ENCODE measurements at regions not wholly inside any gene's neighbourhood (a gene's known extent, or its start where the extent isn't known, plus 50 kb on each side); places are given as distances from the start of the nearest gene placed in this dataset.

GRCh38 chr4:38235354-38235753 is 275.2 kb downstream of the PTTG2 start:
- ATAC-seq (ENCODE audit: low read depth) (no peak), DNase-seq (no peak)
- Histone ChIP-seq H3K79me1 (ENCODE audit: low read depth in 1 of 2, low read length in 2 of 2) (no peaks in the 10 kb centered on the region), H3K27me3 (ENCODE audit: control insufficient read depth, insufficient read depth, low read length) (peaks cover 19% of the 10 kb centered on the region), H3K27ac (ENCODE audit: insufficient read depth, low read length) (no peak overlapping the region), H3K4me2 (ENCODE audit: low read depth, low read length) (no peak overlapping the region), H3K4me1 (ENCODE audit: control insufficient read depth, insufficient read depth, low read length) (no peaks in the 10 kb centered on the region), H4K91ac (ENCODE audit: insufficient read depth, low read depth, low read length) (no peak overlapping the region), H3K9me3 (ENCODE audit: control insufficient read depth, insufficient read depth, low read length) (no peaks in the 10 kb centered on the region; the same call in 1 of the 2 replicates), H2BK20ac (ENCODE audit: low read depth, low read length) (no peak overlapping the region), H2BK15ac (ENCODE audit: low read depth, low read length) (no peak overlapping the region), H3K36me3 (ENCODE audit: control insufficient read depth, insufficient read depth, low read length) (no peaks in the 10 kb centered on the region), H2AK9ac (replicated peaks; ENCODE audit: low read depth, low read length, poor library complexity) (no peak overlapping the region), H3K9me1 (ENCODE audit: insufficient read depth, low read length) (no peaks in the 10 kb centered on the region), H3K18ac (ENCODE audit: low read depth, low read length) (no peak overlapping the region), H2BK120ac (ENCODE audit: low read depth, low read length) (no peak overlapping the region), H3K56ac (ENCODE audit: extremely low read depth, insufficient read depth, low read length) (no peak overlapping the region), H3K4ac (ENCODE audit: low read depth, low read length) (no peak overlapping the region), H4K5ac (ENCODE audit: low read depth, low read length) (no peak overlapping the region), H4K8ac (ENCODE audit: low read depth in 2 of 2, low read length in 2 of 2) (no peak overlapping the region), H3K9ac (ENCODE audit: low read depth, low read length) (no peak overlapping the region), H2BK5ac (ENCODE audit: low read depth, low read length, poor library complexity, severe bottlenecking) (no peak overlapping the region), H2AFZ (replicated peaks; ENCODE audit: low read length, poor library complexity) (no peak overlapping the region), H3K4me3 (ENCODE audit: insufficient read depth, low read depth, low read length) (no peak overlapping the region), H3K23ac (ENCODE audit: low read depth, low read length) (no peak overlapping the region), H4K20me1 (ENCODE audit: insufficient read depth, low read length) (no peaks in the 10 kb centered on the region), H2AK5ac (ENCODE audit: low read depth, low read length) (no peak overlapping the region), H3K14ac (replicated peaks; ENCODE audit: low read depth, low read length) (no peak overlapping the region)
- intact Hi-C loops (cut with micrococcal nuclease), result no loop called here
- POLR2A ChIA-PET (ENCODE audit: unreplicated experiment), result no interaction called here
- in situ Hi-C loops (cut with MboI; ENCODE audit: low sequenced_read_pairs), result no loop called here
- BruUV-seq (replicated peaks), result no TSS peak
- dilution Hi-C loops (cut with HindIII; ENCODE audit: low sequenced_read_pairs, unreplicated experiment), result no loop called here
- no peak for TF ChIP-seq RAD21 (IDR thresholded peaks at IDR 0.05; ENCODE audit: low read length)
- no peak for TF ChIP-seq RFX5 (IDR thresholded peaks at IDR 0.05; ENCODE audit: low read depth, low read length)
- TF ChIP-seq, protein P1, sequence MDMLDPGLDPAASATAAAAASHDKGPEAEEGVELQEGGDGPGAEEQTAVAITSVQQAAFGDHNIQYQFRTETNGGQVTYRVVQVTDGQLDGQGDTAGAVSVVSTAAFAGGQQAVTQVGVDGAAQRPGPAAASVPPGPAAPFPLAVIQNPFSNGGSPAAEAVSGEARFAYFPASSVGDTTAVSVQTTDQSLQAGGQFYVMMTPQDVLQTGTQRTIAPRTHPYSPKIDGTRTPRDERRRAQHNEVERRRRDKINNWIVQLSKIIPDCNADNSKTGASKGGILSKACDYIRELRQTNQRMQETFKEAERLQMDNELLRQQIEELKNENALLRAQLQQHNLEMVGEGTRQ (IDR thresholded peaks at IDR 0.05; ENCODE audit: low read depth, low read length), result no peak
- no peak for TF ChIP-seq SMC3 (IDR thresholded peaks at IDR 0.05; ENCODE audit: low read depth, low read length)
- TF ChIP-seq POLR2A (IDR thresholded peaks at IDR 0.05; ENCODE audit: low read depth, low read length), result no peak
- TF ChIP-seq FOS (IDR thresholded peaks at IDR 0.05; ENCODE audit: low read depth, low read length), result no peak
- TF ChIP-seq, protein P2, sequence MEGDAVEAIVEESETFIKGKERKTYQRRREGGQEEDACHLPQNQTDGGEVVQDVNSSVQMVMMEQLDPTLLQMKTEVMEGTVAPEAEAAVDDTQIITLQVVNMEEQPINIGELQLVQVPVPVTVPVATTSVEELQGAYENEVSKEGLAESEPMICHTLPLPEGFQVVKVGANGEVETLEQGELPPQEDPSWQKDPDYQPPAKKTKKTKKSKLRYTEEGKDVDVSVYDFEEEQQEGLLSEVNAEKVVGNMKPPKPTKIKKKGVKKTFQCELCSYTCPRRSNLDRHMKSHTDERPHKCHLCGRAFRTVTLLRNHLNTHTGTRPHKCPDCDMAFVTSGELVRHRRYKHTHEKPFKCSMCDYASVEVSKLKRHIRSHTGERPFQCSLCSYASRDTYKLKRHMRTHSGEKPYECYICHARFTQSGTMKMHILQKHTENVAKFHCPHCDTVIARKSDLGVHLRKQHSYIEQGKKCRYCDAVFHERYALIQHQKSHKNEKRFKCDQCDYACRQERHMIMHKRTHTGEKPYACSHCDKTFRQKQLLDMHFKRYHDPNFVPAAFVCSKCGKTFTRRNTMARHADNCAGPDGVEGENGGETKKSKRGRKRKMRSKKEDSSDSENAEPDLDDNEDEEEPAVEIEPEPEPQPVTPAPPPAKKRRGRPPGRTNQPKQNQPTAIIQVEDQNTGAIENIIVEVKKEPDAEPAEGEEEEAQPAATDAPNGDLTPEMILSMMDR (conservative IDR thresholded peaks at IDR 0.05; ENCODE audit: low read depth, low read length), result no peak
- no peak for TF ChIP-seq MAFK (IDR thresholded peaks at IDR 0.05; ENCODE audit: low read depth, low read length)
- CTCF ChIA-PET, result interaction anchor here (0.5 kb wide), 1 partner anchor 145 kb away, joined by 3 read pairs; no protein-coding TSS in a partner anchor
- WGBS, 2 experiments (ENCODE audit: extremely low coverage in 2 of 2, insufficient read length in 1 of 2), result no CpG with 5 or more reads among the region's 3 CpGs

Measured in IMR-90 (cell line).